B cell (primary cell): ENCODE measurements at regions not wholly inside any gene's neighbourhood (a gene's known extent, or its start where the extent isn't known, plus 50 kb on each side); places are given as distances from the start of the nearest gene placed in this dataset.

Experiments used
- ATAC-seq: fragments of 200-7000 bp; cut with Tn5 transposase; one replicate; pipeline ENCODE4 v1.10.0; 2021; ENCODE audit warnings: low read depth, mild to moderate bottlenecking, moderate number of reproducible peaks, moderate library complexity
- CTCF ChIA-PET: fragments of 350-600 bp; sonication (Branson Sonifier 250); formaldehyde crosslinking; loops from one replicate; lab custom pipeline; 2021; ENCODE audit warnings: antibody characterized with exemption, inconsistent platforms; lab: Charles Lee
- POLR2A ChIA-PET: fragments of 350-600 bp; sonication (Branson Sonifier 250); formaldehyde crosslinking; loops from one replicate; lab custom pipeline; 2021; ENCODE audit warnings: antibody characterized with exemption; lab: Charles Lee
- DNase-seq: peaks from one replicate; pipeline ENCODE4 v3.0.0; 2013
- H2AFZ ChIP-seq: 2 replicates; pipeline ENCODE4 v1.6.1; 2012; ENCODE audit warnings: mild to moderate bottlenecking, low read depth, low read length; ENCODE audit not compliant: insufficient read depth, poor library complexity, severe bottlenecking
- H3K27ac ChIP-seq, 2 donors: 1 replicate in 1 of 2; 2 replicates in 1 of 2; pipeline ENCODE4 v1.5.1; 2012 to 2013; ENCODE audit warnings: low read length in 2 of 2, mild to moderate bottlenecking in 2 of 2, moderate library complexity in 1 of 2
- H3K27me3 ChIP-seq, 4 experiments: fragments of 200-600 bp in 1 of 4; sonication (generic) in 1 of 4; replicated peaks in 1 of 4; 1 replicate in 2 of 4; 2 replicates in 2 of 4; pipeline versions ENCODE4 v1.6.1 to v1.7.0; 2013 to 2016; ENCODE audit warnings: low read length in 3 of 4, mild to moderate bottlenecking in 2 of 4, mixed read lengths in 1 of 4, moderate library complexity in 1 of 4; ENCODE audit not compliant: insufficient read depth in 4 of 4, control insufficient read depth in 3 of 4; ENCODE audit errors: control extremely low read depth in 1 of 4
- H3K36me3 ChIP-seq, 2 experiments: replicated peaks in 1 of 2; 1 replicate in 1 of 2; 2 replicates in 1 of 2; pipeline versions ENCODE4 v1.6.1 to v1.7.1; 2013; ENCODE audit warnings: low read length in 1 of 2; ENCODE audit not compliant: insufficient read depth in 2 of 2, control insufficient read depth in 1 of 2; ENCODE audit errors: control extremely low read depth in 1 of 2, extremely low read depth in 1 of 2
- H3K4me1 ChIP-seq, 2 donors: fragments of 200-600 bp in 1 of 2; sonication (generic) in 1 of 2; 1 replicate in 1 of 2; 2 replicates in 1 of 2; pipeline versions ENCODE4 v1.5.1 to v1.6.1; 2013 to 2017; ENCODE audit warnings: low read length in 2 of 2; ENCODE audit not compliant: control insufficient read depth in 2 of 2, insufficient read depth in 2 of 2
- H3K4me2 ChIP-seq: replicated peaks from 2 replicates; pipeline ENCODE3; 2012; ENCODE audit warnings: mild to moderate bottlenecking, low read depth, low read length; ENCODE audit not compliant: poor library complexity, severe bottlenecking
- H3K4me3 ChIP-seq, 5 experiments: fragments of 200-600 bp in 1 of 5; sonication (generic) in 1 of 5; 1 replicate in 3 of 5; 2 replicates in 2 of 5; pipeline versions ENCODE4 v1.5.1 to v1.7.0; 2011 to 2016; ENCODE audit warnings: low read length in 4 of 5, mild to moderate bottlenecking in 4 of 5, low read depth in 2 of 5, control low read depth in 1 of 5, moderate library complexity in 1 of 5; ENCODE audit not compliant: insufficient read depth in 1 of 5; ENCODE audit errors: control extremely low read depth in 1 of 5, extremely low read depth in 1 of 5
- H3K79me2 ChIP-seq: fragments of 200-600 bp; sonication (generic); one replicate; pipeline ENCODE4 v1.6.0; 2016; ENCODE audit warnings: low read length; ENCODE audit not compliant: control insufficient read depth, insufficient read depth
- H3K9ac ChIP-seq: fragments of 200-600 bp; sonication (generic); 2 replicates; pipeline ENCODE4 v1.6.1; 2017; ENCODE audit warnings: mild to moderate bottlenecking, low read length, moderate library complexity
- H3K9me3 ChIP-seq, 3 donors: one replicate each; pipeline versions ENCODE4 v1.6.1 to v1.7.1; 2013; ENCODE audit warnings: low read length in 2 of 3; ENCODE audit not compliant: control insufficient read depth in 2 of 3, insufficient read depth in 1 of 3; ENCODE audit errors: control extremely low read depth in 1 of 3
- H4K20me1 ChIP-seq: 2 replicates; pipeline ENCODE4 v1.6.0; 2012; ENCODE audit warnings: mild to moderate bottlenecking, low read length; ENCODE audit not compliant: insufficient read depth, control insufficient read depth, poor library complexity, severe bottlenecking
- H3K27ac Mint-ChIP-seq: one replicate; pipeline ENCODE4 v1.8.0; 2021; ENCODE audit warnings: mixed read lengths
- H3K27me3 Mint-ChIP-seq: one replicate; pipeline ENCODE4 v1.8.0; 2021; ENCODE audit warnings: mixed read lengths
- H3K4me1 Mint-ChIP-seq: one replicate; pipeline ENCODE4 v1.8.0; 2021; ENCODE audit warnings: mixed read lengths
- H3K4me3 Mint-ChIP-seq: one replicate; pipeline ENCODE4 v1.8.0; 2021; ENCODE audit warnings: mixed read lengths
- H3K9me3 Mint-ChIP-seq: one replicate; pipeline ENCODE4 v1.8.0; 2022; ENCODE audit warnings: mixed read lengths; ENCODE audit not compliant: insufficient read depth
- CTCF ChIP-seq: fragments of 200-600 bp; IDR thresholded peaks from one replicate; pipeline ENCODE4 v1.8.0; 2022; ENCODE audit warnings: antibody characterized with exemption, mild to moderate bottlenecking
- EZH2 ChIP-seq: IDR thresholded peaks from 2 replicates; pipeline ENCODE4 v1.6.1; 2012; ENCODE audit warnings: borderline replicate concordance, low read depth, mild to moderate bottlenecking, moderate library complexity, low read length; ENCODE audit not compliant: insufficient read depth, poor library complexity, severe bottlenecking
- WGBS: methylation state at CpG from one replicate; pipeline ENCODE4 v1.1.5; 2013; ENCODE audit warnings: missing lambda C conversion rate; ENCODE audit not compliant: insufficient coverage; 5-methylcytosine and 5-hydroxymethylcytosine counted together
- intact Hi-C: fragments of 100-400 bp; cut with micrococcal nuclease; formaldehyde crosslinking; loops from one replicate; pipeline ENCODE4 v1.10.0; 2022

DNA sequence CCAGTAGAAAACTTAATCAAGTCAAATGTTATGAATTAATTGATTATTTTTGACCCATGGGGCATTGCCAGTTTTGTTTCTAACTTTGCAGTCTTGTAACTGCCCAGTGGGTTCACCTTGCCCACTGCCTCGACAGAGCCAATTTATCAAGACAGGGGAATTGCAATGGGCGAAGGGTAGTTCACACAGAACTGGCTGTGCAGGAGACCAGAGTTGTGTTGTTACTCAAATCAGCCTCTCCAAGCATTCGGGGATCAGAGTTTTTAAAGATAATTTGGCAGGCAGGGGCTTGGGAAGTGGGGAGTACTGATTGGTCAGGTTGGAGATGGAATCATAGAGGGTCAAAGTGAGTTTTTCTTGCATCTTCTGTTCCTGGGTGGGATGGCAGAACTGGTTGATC, 168.5 kb upstream of the COPS8 start:
- H3K79me2 ChIP-seq = no peaks in the 10 kb centered on the region
- ChIA-PET CTCF (no interaction called here), POLR2A (no interaction called here)
- no peaks in the 10 kb centered on the region for H3K4me1 ChIP-seq
- no peak overlapping the region for H3K27ac ChIP-seq
- no peaks in the 10 kb centered on the region for H3K36me3 ChIP-seq
- TF ChIP-seq EZH2 = no peak
- TF ChIP-seq CTCF = no peak
- H3K27me3 ChIP-seq = no peaks in the 10 kb centered on the region
- H3K9ac ChIP-seq = no peak overlapping the region
- no peak overlapping the region for H3K4me2 ChIP-seq
- H3K9me3 Mint-ChIP-seq = no peaks in the 10 kb centered on the region
- no peak for ATAC-seq
- intact Hi-C loops = no loop called here
- no peaks in the 10 kb centered on the region for H3K4me1 Mint-ChIP-seq
- H2AFZ ChIP-seq = no peak overlapping the region
- no peak overlapping the region for H3K27ac Mint-ChIP-seq
- no peak overlapping the region for H3K4me3 Mint-ChIP-seq
- no peaks in the 10 kb centered on the region for H4K20me1 ChIP-seq
- H3K4me3 ChIP-seq = no peak overlapping the region
- no peak for DNase-seq
- 94% methylated on average over 3 of the region's 3 CpGs for WGBS
- peaks cover 8% of the 10 kb centered on the region for H3K27me3 Mint-ChIP-seq
- peaks cover 0 to 2% (median 0%) of the 10 kb centered on the region in 3 donors for H3K9me3 ChIP-seq

- H4K20me1 ChIP-seq = no peaks in the 10 kb centered on the region
- H3K36me3 ChIP-seq = no peaks in the 10 kb centered on the region
- H3K27ac ChIP-seq = no peak overlapping the region
- H3K9me3 Mint-ChIP-seq = no peaks in the 10 kb centered on the region
- no peaks in the 10 kb centered on the region for H3K4me1 ChIP-seq
- no peak overlapping the region for H3K27ac Mint-ChIP-seq
- H2AFZ ChIP-seq = no peak overlapping the region
- no peak overlapping the region for H3K4me2 ChIP-seq
- peaks cover 8% of the 10 kb centered on the region for H3K27me3 Mint-ChIP-seq
- no peaks in the 10 kb centered on the region for H3K79me2 ChIP-seq
- CTCF ChIA-PET = no interaction called here
- 69% methylated on average over 5 of the region's 9 CpGs for WGBS
- no peaks in the 10 kb centered on the region for H3K4me1 Mint-ChIP-seq
- H3K27me3 ChIP-seq = no peaks in the 10 kb centered on the region
- no peak for TF ChIP-seq CTCF
- no peak for TF ChIP-seq EZH2
- POLR2A ChIA-PET = no interaction called here
- ATAC-seq (no peak), DNase-seq (no peak)
- no peak overlapping the region for H3K4me3 ChIP-seq
- intact Hi-C loops = no loop called here
- no peak overlapping the region for H3K4me3 Mint-ChIP-seq
- no peak overlapping the region for H3K9ac ChIP-seq
- H3K9me3 ChIP-seq = peaks cover 0 to 2% (median 0%) of the 10 kb centered on the region in 3 donors
These were observed 167.1 kb upstream of the COPS8 start for GRCh38 chr2:236918545-236918944.
